Lower leg skin (tissue), 3 donors: ENCODE measurements at regions not wholly inside any gene's neighbourhood (a gene's known extent, or its start where the extent isn't known, plus 50 kb on each side); places are given as distances from the start of the nearest gene placed in this dataset.

Source experiments
- CTCF ChIP-seq, 3 donors: fragments of 450-650 bp; IDR thresholded peaks; one replicate each; pipeline ENCODE4 v1.5.1; 2016; ENCODE audit warnings: antibody characterized with exemption in 3 of 3, mild to moderate bottlenecking in 3 of 3, moderate library complexity in 2 of 3
- POLR2A ChIP-seq, 2 donors: fragments of 450-650 bp; IDR thresholded peaks; one replicate each; pipeline ENCODE4 v1.6.1; 2016 to 2017; ENCODE audit warnings: antibody characterized with exemption in 2 of 2, mild to moderate bottlenecking in 1 of 2, moderate library complexity in 1 of 2

- TF ChIP-seq CTCF (IDR thresholded peaks at IDR 0.05) (no peak), POLR2A (IDR thresholded peaks at IDR 0.05) (no peak)
Measured at GRCh38 chr14:54172562-54172961, 215.9 kb upstream of the BMP4 start.
